ENCODE measurements at regions not wholly inside any gene's neighbourhood (a gene's known extent, or its start where the extent isn't known, plus 50 kb on each side); places are given as distances from the start of the nearest gene placed in this dataset.

GRCh38 chr11:19661827-19662226 lies 50.8 kb upstream of the NAV2 start:
- no peak for TF ChIP-seq CTCF (IDR thresholded peaks at IDR 0.05)
- intact Hi-C loops (cut with DNase I; ENCODE audit: low total_unique reads): no loop called here

DNA sequence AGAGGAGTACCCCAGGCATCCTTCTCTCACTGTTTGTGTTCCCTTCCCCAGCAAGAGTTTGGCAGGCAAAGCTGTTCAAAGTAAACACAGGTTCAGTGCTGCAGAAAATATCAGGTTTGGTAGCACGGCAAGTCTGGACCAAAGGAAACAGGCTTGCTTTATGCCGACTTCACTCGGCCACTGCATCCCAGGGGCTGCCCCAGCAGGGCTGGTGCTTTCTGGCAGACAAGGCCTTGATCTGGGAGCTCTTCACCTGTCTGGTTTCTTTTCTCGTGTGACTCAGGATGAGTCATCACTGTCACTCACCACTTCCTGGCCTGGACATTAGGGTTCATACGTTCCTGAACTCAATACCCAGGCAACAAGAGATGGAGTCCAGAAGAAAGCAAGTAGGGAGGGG lies 52.6 kb upstream of the NAV2 start:
- DNase-seq: no peak
- no peaks in the 10 kb centered on the region for H3K36me3 ChIP-seq
- no peaks in the 10 kb centered on the region for H3K9me3 ChIP-seq
- no peaks in the 10 kb centered on the region for H3K27me3 ChIP-seq
- H3K27ac ChIP-seq: peak overlapping the region; percentile 14 to 48
- TF ChIP-seq CTCF (IDR thresholded peaks at IDR 0.05): no peak
- no peak overlapping the region for H3K4me3 ChIP-seq
- peaks cover 0 to 19% (median 11%) of the 10 kb centered on the region in 4 donors for H3K4me1 ChIP-seq
- intact Hi-C loops (cut with DNase I; ENCODE audit: low total_unique reads): no loop called here

More at GRCh38 chr11:19661827-19662226, 50.8 kb upstream of the NAV2 start:
- Histone ChIP-seq H3K27me3 (no peaks in the 10 kb centered on the region), H3K9me3 (no peaks in the 10 kb centered on the region), H3K27ac (no peak overlapping the region), H3K4me1 (peaks cover 0 to 24% (median 13%) of the 10 kb centered on the region in 4 donors), H3K4me3 (no peak overlapping the region), H3K36me3 (no peaks in the 10 kb centered on the region)
- no peak for DNase-seq

- intact Hi-C loops (cut with DNase I; ENCODE audit: low total_unique reads): no loop called here
- Histone ChIP-seq H3K4me1 (peaks cover 0 to 14% (median 7%) of the 10 kb centered on the region in 4 donors), H3K27ac (peak overlapping the region; percentile 14 to 48)
Observed at GRCh38 chr11:19659529-19659928, 53.1 kb upstream of the NAV2 start.

GRCh38 chr11:19658344-19658743 lies 54.3 kb upstream of the NAV2 start:
- peaks cover 0 to 10% (median 7%) of the 10 kb centered on the region in 4 donors for H3K4me1 ChIP-seq
- no peak overlapping the region for H3K4me3 ChIP-seq
- no peaks in the 10 kb centered on the region for H3K36me3 ChIP-seq
- no peak for TF ChIP-seq CTCF (IDR thresholded peaks at IDR 0.05)
- peak overlapping the region in 1 of 2 donors; percentile 48 for H3K27ac ChIP-seq
- H3K9me3 ChIP-seq: no peaks in the 10 kb centered on the region
- DNase-seq: no peak
- no peaks in the 10 kb centered on the region for H3K27me3 ChIP-seq
- intact Hi-C loops (cut with DNase I; ENCODE audit: low total_unique reads): no loop called here

More at GRCh38 chr11:19659529-19659928, 53.1 kb upstream of the NAV2 start:
- Histone ChIP-seq H3K36me3 (no peaks in the 10 kb centered on the region), H3K4me3 (no peak overlapping the region), H3K27me3 (no peaks in the 10 kb centered on the region), H3K9me3 (no peaks in the 10 kb centered on the region)
- DNase-seq: no peak
- no peak for TF ChIP-seq CTCF (IDR thresholded peaks at IDR 0.05)

- intact Hi-C loops (cut with DNase I; ENCODE audit: low total_unique reads): no loop called here
- Histone ChIP-seq H3K4me1 (peaks cover 0 to 10% (median 7%) of the 10 kb centered on the region in 4 donors), H3K4me3 (no peak overlapping the region), H3K27me3 (no peaks in the 10 kb centered on the region), H3K27ac (no peak overlapping the region), H3K9me3 (no peaks in the 10 kb centered on the region), H3K36me3 (no peaks in the 10 kb centered on the region)
- no peak for DNase-seq
- TF ChIP-seq CTCF (IDR thresholded peaks at IDR 0.05): no peak
Observed at GRCh38 chr11:19656140-19656541, 56.5 kb upstream of the NAV2 start.

Data from tibial artery (tissue), 4 donors.